SK-N-DZ (cell line): ENCODE measurements at regions not wholly inside any gene's neighbourhood (a gene's known extent, or its start where the extent isn't known, plus 50 kb on each side); places are given as distances from the start of the nearest gene placed in this dataset.
"Not testable (repeated sequence)": the region's sequence is repeated elsewhere in the genome, so short reads cannot be mapped to it uniquely, and the experiment has no call there.

Experiments
- DNase-seq: peaks from one replicate; pipeline ENCODE4 v3.0.0-alpha.2; 2015; ENCODE audit warnings: low spot score

DNA sequence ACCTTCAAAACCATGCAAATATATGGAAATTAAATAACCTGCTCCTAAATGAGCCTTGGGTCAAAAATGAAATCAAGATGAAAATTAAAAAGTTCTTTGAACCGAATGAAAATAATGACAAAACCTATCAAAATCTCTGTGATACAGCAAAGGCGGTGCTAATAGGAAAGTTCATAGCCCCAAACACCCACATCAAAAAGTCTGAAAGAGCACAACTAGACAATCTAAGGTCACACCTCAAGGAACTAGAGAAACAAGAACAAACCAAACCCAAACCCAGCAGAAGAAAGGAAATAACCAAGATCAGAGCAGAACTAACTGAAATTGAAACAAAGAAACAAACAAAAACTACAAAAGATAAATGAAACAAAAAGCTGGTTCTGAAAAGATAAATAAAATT is 477.7 kb upstream of the ARHGEF26 start:
- DNase-seq: not testable (repeated sequence)

DNA sequence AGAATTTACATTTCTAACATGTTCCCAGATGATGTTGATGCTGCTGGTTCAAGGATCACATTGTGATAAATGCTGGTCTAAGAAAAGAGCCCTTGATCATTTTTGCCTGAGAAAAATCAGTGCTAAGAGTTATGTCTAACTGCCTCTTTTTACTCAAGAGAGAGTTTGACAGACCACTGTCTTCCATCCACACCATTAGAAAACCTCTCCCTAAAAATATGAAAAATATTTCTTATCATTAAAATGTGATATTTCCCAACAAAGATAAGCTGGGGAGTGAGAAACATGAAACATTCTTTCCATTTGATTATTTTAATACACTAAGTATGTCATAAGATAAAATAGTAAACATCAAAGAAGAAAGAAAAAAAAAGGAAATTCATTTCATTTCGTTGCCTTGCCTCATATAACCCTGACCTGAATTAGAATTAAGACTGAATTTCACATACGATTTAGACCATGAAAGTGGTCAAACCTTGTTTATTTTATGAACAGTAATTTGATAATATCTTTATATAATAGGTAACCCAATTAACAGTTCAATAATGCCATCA is 471.8 kb upstream of the ARHGEF26 start:
- DNase-seq: no peak

DNA sequence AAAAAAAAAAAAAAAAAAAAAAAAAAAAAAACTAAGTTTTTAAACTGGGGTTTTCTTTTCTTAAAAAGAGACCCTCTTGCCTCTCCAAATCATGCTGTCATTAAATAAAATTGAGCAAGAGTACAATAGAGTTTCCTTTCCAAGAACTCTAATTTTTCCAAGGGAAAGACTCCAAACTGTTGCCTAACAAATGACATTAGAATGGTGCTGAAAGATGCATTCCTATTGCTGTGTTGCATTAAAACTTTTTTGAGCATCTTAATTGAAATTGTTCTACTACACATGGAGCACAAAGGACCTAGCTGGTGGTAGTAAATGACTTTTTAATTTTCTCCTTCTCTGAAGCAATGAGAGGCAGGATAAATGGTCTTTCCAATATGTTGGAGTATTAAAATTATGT is 469.1 kb upstream of the ARHGEF26 start:
- DNase-seq: no peak

DNA sequence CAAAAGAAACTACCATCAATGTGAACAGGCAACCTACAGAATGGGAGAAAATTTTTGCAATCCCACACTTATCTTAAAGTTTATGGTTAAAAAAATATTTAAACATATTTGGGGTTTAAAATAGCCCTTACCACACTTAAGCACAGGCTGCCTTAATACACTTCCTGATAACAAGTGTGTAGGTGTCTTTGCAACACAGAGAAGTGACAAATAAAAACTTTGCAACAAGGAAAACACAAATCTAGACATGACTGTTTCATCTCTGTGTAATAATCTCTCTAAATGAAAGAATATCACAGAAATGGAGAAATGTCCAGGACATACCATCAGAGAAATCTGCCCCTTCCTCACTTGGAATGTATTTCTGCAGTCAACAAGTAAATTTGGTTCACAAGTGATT is 464.1 kb upstream of the ARHGEF26 start:
- DNase-seq: no peak

DNA sequence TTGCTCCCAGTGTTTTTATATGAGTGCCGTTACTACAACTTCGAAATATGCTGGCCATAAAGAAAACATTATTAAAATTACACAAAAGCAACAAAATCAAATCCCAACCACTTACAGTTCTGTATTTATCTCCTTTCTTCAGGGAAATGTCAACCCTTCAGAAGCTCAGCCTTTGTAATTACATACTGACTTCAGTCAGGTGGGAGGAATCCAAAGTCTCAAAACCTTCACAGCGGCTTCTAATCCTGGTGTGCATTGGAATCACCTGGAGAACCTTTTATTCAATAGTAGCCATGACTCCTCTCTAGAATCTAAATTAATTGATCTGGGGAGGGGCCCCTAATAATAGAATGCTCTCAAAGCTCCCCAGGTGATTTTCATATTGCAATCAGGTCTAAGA is 463.7 kb upstream of the ARHGEF26 start:
- no peak for DNase-seq

DNA sequence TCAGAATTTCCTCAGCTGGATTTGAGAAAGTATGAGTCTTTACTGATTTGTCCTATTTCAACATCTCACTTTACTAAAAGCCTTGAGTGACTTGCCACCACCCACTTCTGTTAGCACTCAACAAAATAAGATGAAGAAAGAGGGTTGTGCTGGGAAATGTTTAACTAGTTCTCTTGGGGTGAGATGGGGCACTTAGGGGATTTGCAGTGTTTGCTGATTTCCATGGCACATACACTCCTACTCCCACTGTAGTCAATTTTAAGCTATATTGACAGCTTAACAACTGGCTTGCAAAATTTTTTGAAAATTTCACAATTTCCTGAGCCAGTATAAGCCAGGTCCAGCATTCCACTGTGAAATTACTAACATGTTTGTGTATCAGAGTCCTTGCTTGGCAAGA is 463.1 kb upstream of the ARHGEF26 start:
- DNase-seq: no peak

DNA sequence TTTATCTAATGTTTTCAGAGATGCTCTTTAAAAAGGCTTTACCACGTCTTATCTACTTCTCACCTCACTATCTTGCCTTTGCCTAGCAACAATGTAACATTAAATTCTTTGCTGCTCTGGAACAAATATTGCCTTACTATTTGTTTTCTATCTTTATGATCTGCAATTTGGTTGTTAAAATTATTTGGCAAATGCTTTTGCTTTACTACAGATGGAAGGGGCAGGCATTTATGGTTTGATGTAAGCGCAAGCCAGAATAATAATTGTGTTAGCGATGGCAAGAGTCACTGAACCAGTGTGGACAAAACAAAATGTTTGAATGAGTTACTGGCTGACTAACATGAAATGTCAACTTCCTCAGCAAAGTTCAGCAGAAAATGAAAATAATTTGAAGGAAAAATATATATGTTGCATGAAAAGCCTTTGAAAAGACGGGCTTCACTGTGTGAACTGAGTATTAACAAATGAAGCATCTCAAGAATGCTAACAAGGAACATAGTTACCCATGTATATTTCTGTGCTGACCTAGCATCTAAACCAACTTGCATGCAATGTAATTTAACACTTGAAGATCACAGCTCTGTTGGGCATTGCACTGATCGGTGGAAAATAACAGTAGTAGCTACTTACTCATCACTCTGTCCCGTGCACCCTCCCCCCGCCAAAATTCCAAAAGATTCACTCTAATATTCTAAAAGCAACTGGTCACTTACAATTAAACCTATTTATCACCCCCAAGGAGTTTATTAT is 454.0 kb upstream of the ARHGEF26 start:
- no peak for DNase-seq

DNA sequence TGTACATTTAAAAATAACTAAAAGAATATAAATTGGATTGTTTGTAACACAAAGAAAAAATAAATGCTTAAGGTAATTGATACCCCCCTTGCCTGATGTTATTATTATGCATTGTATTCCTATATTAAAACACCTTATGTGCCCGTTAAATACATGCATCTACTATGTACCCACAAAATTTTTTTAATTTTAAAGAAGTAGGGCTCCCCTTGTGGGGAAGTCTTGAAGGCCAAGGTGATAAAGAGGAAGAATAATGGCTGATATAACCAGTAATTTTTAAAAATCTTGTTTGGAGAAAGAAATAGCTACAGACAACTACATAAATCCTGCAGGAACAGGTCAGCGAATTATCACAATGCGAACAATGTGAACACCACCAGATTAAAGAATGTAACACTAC is 451.7 kb upstream of the ARHGEF26 start:
- DNase-seq: no peak

DNA sequence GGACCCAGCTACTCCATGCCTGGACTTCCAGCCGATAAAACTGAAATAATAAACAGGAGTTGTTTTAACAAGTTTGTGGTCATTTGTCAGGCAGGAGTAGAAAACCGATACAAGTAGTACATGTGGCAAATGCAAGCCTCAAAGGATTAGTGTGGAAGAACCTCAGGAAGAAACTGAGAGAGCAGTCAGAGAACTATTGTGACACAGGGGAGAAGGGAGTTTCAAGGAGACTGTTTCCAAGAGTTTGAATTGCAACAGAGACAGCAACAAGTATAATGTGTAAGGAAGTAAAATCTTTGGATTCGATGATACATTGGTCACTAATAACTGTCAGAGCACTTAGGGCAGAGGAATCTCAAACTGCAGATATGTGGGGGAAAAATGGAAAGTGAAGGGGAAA is 450.6 kb upstream of the ARHGEF26 start:
- no peak for DNase-seq

DNA sequence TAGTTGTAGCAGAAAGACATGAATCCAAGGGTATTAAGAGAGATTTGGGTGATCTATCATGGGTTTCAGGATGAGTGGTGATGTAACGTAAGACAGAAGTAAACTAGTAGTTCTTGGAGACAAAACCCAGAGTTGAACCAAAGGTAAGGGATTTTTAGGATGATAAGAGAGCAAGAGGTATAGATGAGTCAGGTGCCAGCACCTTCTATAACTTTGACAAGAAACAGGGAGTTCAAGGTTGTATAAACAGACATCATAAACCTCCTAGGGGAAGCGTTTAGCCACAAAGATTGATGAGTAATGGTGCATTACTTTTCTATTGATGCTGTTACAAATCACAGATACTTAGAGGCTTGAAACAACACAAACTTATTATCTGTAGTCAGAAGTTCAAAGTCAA is 447.3 kb upstream of the ARHGEF26 start:
- DNase-seq: no peak

DNA sequence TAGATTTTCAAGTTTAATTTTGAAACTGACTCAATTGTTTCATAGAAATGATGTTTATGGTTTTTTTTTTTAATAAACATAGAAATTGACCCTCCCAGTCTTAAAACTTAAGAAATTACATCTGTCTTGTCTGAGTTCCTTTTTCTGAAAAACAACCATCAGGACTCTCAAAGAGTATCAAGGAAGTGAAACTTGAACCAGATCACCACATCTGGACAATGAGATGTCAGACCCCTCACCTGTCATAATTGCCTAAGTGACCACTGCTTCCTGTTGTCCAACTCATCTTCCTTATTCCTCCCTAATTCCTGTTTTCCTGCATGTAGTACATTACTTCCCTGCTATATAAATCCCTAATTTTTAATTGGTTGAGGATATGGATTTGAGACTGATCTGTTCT is 441.5 kb upstream of the ARHGEF26 start:
- DNase-seq: no peak

DNA sequence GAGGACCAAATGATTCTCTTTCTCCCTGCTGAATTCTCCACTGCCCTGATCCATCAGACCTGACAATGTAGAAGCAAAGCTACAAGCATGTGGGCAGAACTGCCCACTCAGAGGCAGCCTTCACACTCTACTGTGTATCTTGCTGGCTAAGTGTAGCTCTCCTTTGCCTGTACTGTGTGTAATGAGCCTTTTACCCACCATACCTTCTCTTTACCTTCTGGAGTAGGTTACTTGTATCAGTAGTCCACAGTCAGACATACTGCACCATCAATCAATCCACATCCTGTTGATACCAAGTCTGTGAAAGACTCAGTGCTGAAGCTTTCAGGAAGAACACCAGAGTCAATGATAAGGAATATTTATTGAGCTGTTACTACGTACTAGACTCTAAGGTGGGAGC is 440.7 kb upstream of the ARHGEF26 start:
- DNase-seq: no peak

DNA sequence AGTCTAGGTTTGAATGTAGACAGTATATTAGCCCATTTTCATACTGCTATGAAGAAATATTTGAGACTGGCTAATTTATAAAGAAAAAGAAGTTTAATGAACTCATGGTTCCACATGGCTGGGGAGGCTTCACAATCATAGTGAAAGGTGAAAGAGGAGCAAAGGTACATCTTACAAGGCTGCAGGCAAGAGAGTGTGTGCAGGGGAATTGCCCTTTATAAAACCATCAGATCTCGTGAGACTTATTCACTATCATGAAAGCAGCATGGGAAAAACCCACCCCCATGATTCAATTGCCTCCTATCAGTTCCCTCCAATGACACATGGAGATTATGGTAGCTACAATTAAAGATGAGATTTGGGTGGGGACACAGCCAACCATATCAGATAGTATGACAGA is 440.1 kb upstream of the ARHGEF26 start:
- no peak for DNase-seq

DNA sequence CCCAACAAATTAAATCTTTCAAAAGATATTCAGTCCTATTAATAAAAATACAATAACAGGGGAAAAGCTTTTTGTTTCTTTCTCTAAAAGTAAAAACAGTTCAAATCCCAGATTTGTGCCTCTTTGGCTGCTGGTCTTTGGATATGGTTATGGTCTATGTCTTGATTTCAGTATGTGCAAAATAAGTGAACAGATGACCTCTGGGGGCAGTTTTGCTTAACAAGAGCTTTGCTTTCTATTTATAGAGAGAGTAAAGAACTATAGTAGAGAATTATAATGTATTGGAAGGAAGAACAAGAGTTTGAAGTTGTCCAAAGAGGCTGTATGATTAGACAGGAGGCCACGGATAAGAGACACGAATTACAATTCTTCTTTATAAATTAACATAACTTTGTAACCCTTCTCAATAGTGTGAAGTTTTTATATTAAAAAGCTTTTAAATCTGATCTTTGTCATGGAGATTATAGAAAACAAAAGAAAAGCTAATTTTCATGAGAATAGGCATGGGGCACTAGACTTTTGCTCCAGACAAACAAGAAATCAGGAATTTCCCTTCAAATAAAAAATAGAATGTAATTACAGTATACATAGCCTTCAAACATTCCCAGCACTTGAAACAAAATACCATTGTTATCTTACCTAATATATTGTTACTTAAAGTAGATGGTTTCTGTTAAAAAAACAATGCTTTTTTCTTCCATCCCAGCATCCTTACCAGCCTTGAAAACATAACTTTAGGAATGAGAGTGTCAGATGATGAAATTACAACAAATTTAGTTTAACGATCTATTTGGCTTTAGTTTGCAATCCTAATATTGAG is 432.7 kb upstream of the ARHGEF26 start:
- DNase-seq: no peak

DNA sequence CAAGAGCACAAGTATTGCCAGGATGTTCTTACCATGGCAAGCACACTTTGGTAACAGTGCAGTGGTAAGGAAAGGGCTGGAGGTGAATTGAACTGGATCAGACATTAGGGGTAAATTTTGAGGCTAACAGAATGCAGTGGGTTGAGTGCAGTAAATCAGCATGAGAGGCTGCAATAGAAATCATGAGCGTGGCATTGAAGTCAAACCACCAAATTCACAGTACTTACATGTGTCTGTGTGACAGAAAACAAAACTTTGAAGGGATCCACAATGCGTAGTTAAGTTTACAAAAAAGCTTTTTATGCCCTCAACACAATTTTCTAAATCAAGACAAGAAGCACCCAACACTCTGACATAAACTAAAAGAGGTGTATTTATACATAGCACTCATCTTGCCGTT is 428.0 kb upstream of the ARHGEF26 start:
- no peak for DNase-seq

DNA sequence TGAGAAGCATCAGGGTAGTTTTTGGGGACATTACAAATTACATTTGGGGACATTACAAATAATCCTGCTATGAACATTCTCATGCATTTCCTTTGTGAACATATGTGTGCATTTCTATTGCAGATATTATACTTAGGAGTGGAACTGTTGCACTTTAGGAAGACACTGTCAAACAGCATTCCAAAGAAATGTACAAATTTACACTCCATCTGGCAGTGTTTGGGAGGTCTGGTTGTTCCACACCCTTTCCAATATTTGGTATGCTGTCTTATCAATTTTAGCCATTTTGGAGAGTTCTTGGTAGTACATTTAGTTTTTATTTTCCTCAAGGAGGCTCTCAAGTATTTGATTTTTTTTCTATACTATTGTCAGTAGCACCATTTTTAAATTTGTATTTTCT is 419.1 kb upstream of the ARHGEF26 start:
- no peak for DNase-seq

DNA sequence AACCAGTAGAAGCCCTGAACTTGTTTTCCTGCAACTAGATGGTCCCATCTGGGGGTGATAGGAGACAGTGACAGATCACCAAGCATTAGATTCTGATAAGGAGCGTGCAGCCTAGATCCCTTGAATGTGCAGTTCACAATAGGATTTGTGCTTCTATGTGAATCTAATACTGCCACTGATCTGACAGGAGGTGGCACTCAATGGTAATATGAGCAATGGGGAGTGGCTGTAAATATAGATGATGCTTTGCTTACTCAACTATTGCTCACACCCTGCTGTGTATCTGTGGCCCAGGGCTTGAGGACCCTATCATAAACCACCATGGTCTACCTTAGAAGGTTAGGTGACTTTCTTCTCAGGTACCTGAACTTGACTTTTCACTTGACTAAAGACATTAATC is 417.1 kb upstream of the ARHGEF26 start:
- DNase-seq: no peak

DNA sequence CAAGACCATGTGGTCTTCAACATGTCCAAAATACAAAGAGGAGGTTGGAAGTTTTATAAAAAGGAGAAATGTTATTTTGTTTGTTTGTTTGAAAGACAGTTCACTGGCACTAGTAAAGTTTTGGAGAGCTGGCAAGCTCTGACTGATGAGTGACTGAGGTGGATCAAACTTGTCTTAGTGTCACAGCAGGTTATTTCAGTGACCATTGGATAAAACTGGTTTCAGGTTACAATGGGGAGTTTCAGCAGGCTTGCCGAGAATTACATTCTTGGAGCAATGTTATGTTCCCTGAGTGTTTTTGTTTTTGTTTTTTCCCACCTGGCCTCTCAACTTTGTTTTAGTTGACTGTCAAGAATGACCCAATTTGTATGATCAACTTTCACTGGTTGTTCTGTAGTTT is 414.5 kb upstream of the ARHGEF26 start:
- no peak for DNase-seq

DNA sequence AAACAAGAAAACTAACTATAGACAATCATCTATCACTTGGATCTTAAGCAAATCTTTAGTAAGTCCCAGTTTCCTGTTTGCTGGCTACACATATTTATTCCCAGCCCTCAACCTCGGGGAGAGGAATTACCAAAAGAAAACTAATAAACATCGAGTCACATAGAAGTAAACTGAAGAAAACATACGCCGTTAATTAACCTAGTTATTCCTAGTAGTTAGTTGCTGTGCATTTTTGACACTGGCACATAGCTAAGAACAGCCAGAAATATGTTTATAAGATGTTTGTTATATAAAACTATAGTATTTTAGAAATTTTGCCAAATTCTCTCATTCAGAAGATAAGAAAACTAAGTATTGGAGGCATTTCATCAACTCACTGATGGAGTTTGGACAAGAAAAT is 407.2 kb upstream of the ARHGEF26 start:
- DNase-seq: no peak

DNA sequence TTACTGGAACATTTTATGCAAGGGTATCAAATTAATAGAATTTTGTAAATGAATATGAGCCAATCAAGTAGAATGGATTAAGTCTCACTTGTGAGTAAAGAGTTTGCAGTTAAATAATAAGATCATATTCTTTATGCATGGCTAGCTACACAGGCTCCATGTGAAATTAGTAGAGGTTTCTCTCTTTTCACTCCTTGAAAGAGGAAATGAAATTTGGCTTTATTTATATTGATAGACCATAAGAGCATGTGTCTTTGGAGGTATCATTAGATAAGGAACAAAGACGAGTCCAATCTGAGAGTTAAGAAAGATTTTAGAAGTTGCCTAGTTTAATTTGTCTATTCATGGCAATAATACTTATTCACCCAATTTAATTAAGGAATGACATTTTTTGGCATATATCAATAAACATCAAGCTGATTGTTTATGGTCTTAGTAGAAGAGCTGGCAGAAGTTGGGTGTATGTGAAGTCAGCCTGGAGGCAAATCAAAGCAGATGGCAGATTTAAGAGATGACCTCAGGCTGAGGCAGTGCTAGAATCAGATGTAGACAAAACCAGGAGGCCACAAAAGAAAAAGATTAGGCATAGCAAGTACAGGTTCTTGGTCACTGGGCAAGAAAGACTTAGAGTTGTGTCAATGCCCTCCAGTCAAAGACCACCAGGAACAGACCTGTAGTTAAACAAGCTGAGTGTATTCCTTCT is 406.5 kb upstream of the ARHGEF26 start:
- DNase-seq: no peak

DNA sequence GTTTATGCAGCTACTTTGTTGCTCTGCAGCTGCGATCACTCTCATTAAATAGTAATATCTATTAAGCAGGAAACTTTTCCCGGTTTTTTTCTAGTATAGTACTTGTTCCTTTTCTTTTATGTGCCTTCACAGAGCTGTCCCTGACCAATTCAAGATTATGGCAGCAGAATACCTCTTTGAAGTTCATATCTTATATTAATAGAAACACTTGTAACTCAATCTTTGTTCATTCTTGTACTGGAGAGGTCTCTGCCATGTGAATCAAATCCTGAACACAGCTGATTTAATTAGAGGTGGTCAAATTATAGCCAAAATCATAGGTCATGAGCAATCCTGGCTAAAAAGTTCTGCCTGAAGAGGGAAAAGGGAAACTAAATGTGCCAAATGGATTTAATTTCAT is 399.0 kb upstream of the ARHGEF26 start:
- DNase-seq: no peak

DNA sequence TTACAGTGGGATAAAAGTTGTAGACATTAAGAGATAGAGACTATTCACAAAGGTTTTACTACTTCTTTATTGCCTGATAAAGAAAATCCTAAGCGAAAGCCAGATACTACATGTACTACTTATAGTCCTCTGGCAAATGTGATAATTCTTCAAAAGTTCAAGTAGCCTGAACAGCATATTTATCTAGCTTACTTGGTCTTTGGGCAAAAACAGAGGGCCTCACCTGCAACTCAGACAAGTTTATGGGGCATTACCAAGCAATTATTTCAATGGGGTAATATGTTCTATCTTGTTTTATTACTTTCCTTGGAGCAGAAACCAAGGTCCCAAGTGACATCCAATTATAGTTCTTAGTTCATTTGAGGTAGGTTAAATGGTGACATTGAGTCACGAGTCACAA is 390.1 kb upstream of the ARHGEF26 start:
- DNase-seq: no peak
